ENCODE measurements at regions not wholly inside any gene's neighbourhood (a gene's known extent, or its start where the extent isn't known, plus 50 kb on each side); places are given as distances from the start of the nearest gene placed in this dataset.

DNA sequence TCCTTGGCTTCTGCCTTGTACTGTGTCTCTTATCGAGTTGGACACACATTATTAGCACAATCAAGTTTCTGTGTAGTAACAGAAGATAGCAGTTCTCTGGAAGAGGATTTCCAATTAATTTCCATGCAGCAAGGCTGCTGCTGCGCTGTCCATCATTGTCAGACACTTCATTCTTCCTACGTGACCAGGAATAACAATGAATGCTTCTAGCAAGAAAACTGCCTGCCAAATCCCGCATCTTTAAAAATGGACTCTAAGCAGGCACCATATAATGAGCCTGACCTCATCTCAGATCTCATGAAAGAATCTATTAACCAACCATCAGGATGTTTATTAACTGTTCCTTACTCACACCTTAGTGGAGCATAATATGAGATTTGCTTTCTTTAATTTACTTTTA lies 1067.7 kb upstream of the FAM98A start:
- no peak for DNase-seq

GRCh38 chr2:34664266-34664665 lies 1065.2 kb upstream of the FAM98A start:
- no peak for DNase-seq

GRCh38 chr2:34663314-34663713 lies 1064.2 kb upstream of the FAM98A start:
- no peak for DNase-seq

DNA sequence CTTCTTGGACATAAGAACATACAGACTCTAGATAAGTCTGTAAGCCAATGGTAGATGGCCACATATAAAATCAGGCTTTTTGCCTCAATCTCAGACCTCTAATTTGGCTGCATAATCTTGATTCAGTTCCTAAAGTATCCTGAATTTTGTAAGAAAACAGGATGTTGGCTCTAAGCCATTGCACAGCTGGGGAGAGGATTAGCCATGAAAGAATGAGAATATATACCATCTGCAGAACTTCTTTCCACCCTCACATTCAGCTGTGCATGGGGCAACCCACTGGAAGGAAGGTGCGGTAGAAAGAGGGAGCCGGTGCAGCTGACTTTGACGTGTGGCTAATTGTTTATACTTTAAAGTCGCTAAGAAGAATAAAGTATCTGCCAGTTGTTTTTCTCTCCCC lies 1061.6 kb upstream of the FAM98A start:
- DNase-seq, result no peak

- DNase-seq, result no peak
Measured at GRCh38 chr2:34656632-34657031, 1057.5 kb upstream of the FAM98A start.

DNA sequence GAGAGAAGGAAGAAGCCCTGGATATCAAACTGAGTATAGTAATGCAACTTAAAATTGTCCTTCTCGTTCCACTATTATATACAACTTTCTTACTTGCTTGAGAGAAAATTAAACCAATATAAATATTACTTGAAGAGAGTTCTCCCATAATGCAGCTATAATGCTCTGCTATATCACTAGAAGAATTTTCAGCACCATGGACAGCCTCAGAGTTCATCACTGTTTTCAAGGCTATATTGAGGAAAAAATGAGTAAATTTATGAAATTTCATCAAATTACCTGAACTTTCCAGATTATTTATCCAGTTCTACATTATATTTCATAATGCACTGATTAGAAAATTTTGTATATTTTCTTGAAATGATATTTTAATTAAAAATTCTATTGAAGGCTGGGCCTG lies 1053.5 kb upstream of the FAM98A start:
- no peak for DNase-seq

DNA sequence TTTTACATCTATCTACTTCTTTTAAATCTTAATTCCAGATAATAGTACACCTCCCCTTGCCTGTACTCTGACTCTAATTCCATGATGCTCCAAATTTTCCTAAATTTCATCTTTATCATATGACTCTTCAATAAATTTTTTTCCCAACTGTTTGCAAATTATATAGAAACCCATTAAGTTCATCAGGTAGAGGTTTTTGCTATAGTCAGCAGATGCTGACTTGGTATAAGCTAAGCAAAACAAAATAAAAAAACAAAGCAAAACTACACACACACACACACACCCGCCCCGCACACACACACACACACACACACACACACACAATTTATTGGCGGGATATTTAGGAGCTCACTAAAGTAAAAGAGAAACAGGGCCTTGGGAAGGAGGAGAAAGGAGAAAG lies 1047.8 kb upstream of the FAM98A start:
- no peak for DNase-seq

DNA sequence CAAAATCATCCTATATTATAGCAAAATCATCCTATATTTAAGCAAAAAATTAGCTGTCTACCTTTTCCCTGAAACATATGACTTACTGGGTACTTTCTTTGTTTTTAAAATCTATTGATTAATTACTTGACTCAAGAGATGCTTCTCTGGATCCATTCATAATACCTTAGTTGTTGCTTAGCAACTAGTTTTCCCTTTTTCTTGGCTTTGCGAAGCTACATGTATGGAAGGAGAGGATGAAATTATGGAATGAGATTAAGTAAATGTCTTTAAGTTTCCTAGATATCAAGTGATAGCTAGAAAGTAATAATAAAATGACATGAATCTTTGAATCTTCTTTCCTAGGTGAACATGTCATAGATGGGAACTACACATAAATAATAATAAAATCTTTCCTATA lies 1033.2 kb upstream of the FAM98A start:
- DNase-seq, result no peak

DNA sequence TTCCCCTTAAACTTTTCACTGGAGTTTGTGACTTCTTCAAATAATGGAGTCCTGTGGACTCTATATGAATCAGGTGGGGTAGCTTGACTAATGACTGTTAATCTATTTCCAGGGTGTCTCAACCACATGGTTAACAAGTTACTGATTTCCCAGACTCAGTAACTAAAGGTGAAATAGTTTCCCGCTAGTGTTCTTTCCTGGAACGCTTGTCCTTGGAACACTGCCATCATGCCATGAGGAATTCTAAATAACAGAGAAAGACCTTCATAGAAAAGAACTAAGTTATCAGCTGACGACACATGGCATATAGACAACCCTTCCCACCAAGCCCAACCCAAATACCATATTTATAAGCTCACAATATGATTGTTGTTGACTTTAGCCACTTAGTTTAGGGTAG lies 1027.9 kb upstream of the FAM98A start:
- DNase-seq, result no peak

- no peak for DNase-seq
Measured at GRCh38 chr2:34604164-34604563, 1005.1 kb upstream of the FAM98A start.

DNA sequence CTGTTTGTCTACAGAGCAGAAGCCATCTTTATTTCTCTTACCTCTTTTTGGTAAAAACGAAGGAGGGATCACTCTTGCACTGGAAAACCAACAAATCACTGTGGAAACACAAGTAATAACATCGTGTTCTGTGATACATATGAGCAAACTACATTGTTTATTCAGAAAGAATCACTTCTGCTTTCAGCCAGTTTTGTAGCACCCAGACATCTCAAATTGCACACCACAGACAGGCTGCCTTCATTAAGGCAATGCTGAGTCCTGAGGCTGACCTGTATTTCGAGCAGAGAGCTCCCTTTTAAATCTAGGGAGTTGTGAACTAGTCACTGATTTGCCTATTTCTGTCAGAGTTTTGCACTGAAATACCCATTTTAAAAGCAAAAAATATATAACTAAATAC lies 1003.2 kb upstream of the FAM98A start:
- DNase-seq, result no peak

GRCh38 chr2:34601561-34601960 lies 1002.5 kb upstream of the FAM98A start:
- no peak for DNase-seq

DNA sequence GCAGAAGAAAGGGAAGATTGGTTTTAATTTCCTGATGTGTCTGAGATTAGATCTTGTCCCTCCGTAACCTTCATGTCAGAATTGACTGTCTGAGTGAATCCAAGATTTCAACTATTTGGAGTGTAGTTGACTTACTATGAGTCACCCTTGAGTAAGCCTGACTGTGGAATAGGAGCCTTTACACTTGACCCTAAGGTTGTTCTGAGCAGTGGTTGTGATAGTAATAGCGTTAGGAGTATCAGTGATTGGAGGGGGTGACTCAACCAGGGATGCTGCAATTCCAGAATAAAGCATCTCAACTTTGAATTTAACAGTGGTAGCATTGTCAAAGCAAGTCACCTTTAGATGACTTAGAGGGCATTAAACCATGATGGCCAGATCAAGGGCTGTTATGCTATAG lies 979.5 kb upstream of the FAM98A start:
- DNase-seq, result no peak

GRCh38 chr2:34570266-34570872 lies 971.3 kb upstream of the FAM98A start:
- DNase-seq, result no peak

GRCh38 chr2:34567128-34567527 lies 968.0 kb upstream of the FAM98A start:
- no peak for DNase-seq

DNA sequence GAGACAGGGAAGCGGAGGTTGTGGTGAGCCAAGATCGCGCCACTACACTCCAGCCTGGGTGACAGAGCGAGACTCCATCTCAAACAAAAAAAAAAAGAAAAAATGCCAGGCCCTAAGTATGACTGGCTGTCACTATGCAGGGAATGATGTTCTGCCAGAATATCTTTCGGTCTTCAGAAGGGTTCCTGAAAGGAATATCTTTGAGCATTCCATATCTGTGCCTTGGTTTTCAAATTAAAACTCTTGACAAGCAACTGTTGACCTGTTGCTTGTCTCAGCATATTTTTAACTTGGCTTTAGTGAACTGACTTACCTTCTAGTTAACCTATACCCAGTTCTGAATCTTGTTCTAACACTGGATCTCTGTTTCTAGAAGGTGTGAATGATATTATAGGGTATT lies 953.2 kb upstream of the FAM98A start:
- DNase-seq, result no peak

DNA sequence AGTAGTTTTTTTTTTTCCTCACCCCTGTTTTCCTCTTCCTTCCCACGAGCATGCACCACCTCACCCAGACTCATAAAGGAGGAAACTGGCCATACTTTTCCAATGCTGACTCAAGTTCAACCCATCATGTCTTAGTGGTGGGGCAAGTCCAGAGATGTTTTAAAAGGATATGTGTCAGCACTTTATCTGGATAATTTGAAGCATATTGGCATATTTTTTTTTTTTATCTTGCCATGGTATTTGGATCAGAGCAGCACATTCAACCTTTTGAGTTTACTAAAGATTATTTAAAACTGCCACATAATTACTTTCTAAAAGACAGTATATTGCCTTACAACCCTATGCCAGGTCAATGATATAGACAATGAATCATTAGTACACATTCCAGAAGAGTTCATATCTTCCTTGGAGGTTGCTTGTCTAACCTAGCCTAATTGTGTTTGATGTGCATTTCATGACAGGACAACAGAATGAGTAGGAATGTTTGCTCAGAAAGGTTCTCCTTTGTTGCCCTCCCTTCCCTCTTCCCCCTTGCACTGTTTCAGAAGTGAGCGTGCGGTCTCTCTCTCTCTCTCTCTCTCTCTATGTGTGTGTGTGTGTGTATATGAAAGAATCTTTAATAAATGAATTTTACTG lies 950.7 kb upstream of the FAM98A start:
- no peak for DNase-seq

DNA sequence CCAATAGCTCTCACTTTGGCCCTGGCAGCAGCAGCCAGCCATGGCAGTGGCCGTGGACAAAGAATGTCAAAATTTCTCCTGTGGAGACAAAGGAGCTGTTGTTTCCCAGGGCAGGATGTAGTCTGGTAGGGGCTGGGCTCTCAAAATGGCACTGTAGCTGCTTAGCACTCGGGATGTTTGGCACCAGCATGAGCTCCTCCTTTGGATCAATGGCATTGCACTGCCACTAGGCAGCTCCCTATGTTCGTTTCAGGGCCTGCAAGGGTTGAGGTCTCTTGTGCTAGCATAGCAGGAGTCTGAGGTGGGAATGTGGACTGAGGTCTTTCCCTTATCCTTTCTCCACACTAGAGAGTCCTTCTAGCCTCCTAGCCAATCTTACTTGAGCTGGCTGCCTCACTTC lies 948.8 kb upstream of the FAM98A start:
- DNase-seq, result no peak

- DNase-seq, result no peak
Measured at GRCh38 chr2:34547340-34547739, 948.2 kb upstream of the FAM98A start.

DNA sequence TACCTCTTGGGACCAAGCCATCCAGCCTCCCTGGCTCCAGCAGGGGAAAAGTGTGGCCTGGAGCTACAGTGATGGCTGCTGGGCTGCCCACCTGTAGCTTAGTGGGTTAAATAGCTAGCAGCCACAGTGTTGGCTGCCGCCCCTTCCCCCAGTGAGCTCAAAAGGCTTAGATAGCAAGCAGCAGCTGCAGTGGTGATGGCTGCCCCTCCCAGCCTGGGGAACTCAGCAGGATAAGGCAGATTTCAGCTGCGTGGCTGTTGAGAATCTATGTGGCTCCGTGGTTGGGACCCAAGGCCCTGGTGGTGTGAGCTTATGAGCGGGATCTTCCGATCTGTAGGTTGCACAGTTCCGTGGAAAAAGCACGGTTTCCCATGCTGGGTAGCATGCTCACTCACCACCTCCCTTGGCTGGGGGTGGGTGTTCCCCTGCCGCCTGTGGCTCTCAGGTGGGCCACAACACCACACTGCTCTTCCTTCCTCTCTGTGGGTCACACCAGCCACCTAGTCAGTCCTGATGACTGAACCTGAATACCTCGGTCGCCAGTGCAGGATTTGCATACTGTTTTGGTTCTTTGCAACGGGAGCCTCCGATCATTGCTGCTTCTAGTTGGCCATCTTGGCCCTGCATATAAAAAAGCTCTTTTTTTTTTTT lies 946.5 kb upstream of the FAM98A start:
- no peak for DNase-seq

GRCh38 chr2:34534761-34535160 lies 935.7 kb upstream of the FAM98A start:
- DNase-seq, result no peak

DNA sequence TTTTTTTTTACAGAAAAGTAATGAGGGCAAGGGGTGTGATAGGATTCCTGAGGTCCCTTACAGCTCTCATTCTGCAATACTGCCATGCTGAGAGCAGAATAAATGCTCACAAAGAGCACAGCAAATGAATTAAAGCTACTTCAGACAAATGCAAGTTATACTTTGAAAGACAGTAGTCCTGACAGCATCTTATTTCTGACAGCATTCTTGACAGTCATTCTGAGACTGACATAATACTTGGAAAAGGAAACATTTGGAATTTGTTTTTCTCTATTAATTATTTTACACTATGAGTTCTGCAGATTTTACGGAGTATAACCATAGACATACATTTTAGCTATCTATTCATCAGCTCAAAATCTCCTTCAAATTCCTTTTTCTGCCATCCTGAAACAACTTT lies 935.2 kb upstream of the FAM98A start:
- DNase-seq, result no peak

GRCh38 chr2:34533585-34534183 lies 934.6 kb upstream of the FAM98A start:
- no peak for DNase-seq

DNA sequence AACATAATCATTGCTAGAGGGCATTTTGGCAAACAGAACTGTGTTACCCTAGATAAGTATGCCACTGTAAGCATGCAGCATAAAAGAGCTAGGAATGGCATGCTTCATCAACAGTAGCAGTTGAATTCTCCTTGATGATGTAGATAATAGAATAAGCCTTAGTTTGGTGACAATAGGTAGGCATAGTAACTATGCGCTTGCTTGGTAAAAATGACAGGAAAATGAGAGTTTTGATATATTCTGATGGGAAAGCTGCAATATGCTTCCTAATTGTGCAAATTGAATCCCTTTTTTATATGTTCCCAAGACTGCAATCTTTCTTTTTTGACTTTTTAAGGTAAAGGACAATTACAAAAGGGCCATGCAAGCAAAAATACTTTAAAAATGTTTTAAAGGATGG lies 930.9 kb upstream of the FAM98A start:
- no peak for DNase-seq

Measured in NCI-H226 (cell line).